ENCODE measurements at regions not wholly inside any gene's neighbourhood (a gene's known extent, or its start where the extent isn't known, plus 50 kb on each side); places are given as distances from the start of the nearest gene placed in this dataset.
"Not testable (repeated sequence)": the region's sequence is repeated elsewhere in the genome, so short reads cannot be mapped to it uniquely, and the experiment has no call there.

DNA sequence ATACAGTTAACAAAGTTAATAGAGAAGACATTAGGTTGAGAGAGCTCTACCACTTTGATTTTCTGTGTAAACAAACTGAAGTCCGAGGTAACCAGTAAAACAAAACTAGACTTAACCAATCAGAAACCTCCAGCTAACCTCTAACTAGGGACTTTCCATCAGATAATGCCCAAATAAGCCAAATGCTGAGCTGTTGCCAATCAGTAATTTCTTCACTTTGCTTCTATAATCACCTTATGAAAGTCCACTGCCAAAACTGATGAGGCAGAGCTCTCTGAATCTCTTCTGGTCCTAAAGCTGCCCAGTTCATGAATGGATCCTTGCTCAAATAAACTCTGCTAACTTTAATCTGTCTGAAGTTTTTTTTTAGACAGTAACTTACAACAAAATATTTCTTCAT lies 448.0 kb upstream of the NECTIN3 start:
- no peak for DNase-seq (ENCODE audit: low spot score)

DNA sequence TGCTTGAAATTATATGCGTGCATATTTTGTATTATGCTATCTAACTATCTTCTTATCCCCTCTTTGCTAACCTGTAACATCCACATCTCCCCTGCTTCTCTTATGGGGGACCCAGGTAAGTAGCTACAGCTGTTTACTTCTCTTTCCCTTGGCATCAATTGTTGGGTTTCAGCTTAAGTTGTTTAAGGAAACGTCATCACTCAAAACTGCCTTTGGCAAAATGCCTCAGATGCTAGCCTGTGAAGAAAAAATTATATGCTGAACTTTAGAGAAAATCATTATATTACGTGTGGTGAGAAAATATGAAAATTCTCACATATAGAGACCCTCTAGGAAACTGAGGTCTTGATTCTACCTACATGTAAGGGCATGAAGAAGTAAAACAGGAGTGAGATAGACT lies 447.0 kb upstream of the NECTIN3 start:
- no peak for DNase-seq (ENCODE audit: low spot score)

- DNase-seq (ENCODE audit: low spot score): no peak
Observed at GRCh38 chr3:110625201-110625747, 446.3 kb upstream of the NECTIN3 start.

- not testable (repeated sequence) for DNase-seq (ENCODE audit: low spot score)
Observed at GRCh38 chr3:110626652-110627111, 444.9 kb upstream of the NECTIN3 start.

DNA sequence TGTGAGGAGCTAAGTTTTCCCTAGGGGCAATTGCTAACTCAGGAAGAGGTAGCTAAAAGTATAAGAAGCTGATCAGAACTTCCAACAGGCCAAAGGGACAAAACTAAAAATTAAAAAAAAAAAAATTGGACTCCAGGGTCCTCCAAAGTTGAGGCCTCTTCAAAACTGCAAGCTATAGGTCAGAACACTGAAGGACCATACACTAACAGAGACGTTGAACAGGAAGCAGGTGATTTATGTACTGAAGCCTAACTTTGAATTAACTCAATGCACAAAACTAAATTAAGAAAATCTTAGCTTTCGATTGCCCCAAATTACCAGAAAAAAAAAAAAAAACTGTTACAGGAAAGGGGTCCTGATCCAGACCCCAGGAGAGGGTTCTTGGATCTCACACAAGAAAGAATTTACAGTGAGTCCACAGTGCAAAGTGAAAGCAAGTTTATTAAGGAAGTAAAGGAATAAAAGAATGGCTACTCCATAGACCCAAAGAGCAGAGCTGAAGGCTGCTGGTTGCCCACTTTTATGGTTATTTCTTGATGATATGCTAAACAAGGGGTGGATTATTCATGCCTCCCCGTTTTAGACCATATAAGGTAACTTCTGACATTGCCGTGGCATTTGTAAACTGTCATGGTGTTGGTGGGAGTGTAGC lies 442.8 kb upstream of the NECTIN3 start:
- no peak for DNase-seq (ENCODE audit: low spot score)

GRCh38 chr3:110629917-110630316 lies 441.7 kb upstream of the NECTIN3 start:
- DNase-seq (ENCODE audit: low spot score): no peak

GRCh38 chr3:110644203-110644602 lies 427.4 kb upstream of the NECTIN3 start:
- DNase-seq (ENCODE audit: low spot score): no peak

GRCh38 chr3:110646055-110646454 lies 425.6 kb upstream of the NECTIN3 start:
- DNase-seq (ENCODE audit: low spot score): no peak

GRCh38 chr3:110646496-110646895 lies 425.1 kb upstream of the NECTIN3 start:
- no peak for DNase-seq (ENCODE audit: low spot score)

- no peak for DNase-seq (ENCODE audit: low spot score)
Observed at GRCh38 chr3:110647586-110647985, 424.0 kb upstream of the NECTIN3 start.

DNA sequence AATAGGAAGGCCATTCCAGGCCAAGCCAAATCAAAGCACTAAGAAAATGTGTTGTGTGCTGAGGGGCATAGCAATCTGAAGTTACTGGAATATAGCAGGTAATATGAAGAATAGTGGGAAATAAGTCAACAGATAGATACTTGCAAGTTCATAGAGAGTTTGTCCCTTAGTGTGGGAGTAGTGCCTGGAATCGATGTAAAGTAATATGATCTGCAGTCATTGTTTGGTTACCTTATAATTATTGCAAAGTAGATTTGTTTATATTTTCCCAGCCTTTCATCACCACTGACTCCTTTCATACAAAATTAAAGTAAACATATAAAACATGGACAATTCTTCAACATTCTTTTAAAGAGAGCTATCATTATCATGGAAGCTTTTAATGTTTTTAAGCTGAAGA lies 420.9 kb upstream of the NECTIN3 start:
- DNase-seq (ENCODE audit: low spot score): no peak

GRCh38 chr3:110654843-110655502 lies 416.6 kb upstream of the NECTIN3 start:
- no peak for DNase-seq (ENCODE audit: low spot score)

DNA sequence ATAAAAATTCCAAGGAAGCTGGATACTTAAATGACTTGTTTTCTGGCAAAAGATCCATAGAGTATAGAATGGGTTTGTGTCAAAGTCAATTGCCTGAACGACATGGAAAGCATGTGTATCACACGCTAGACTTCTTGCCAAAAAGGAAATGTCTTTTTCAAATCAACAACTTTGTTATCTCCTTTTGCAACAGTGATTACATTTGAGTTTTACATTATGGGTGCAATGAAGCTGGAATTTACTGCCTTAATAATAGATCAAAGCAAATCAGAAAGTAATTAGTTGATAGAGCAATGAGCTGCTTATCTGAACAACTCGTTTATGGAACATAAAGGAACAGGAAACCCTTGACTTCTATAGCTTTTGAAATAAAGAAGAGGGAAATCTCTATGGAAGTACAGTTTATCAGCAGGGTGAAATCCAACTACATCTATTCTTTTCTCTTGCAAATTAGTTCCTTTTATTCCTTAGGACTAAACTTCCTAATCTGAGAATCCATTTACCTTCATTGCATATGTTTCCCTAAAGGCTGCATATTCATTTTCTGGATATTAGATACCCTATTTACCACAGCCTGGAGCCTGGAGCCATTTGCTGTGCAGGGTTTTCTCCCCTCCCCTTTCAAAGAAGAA lies 415.1 kb upstream of the NECTIN3 start:
- no peak for DNase-seq (ENCODE audit: low spot score)

DNA sequence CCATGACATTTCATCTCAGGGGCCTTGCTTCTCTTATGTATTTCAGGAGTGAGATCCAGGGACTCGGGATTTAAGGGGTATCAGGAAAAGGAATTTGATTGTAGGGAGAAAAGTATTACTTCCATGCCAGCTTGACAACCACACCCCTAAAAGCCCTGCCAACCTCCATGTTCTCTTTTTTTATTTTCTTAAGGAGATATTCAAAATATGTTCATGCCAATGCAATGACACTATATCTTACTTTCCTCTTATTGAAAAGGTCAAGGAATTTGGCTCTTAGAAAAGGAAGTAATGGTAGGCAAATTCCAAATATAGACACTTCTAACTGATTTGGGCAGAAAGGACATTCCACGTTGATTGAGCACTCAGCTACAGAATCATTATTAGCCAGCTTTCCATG lies 407.5 kb upstream of the NECTIN3 start:
- DNase-seq (ENCODE audit: low spot score): peak; percentile 11

GRCh38 chr3:110666495-110666894 lies 405.1 kb upstream of the NECTIN3 start:
- no peak for DNase-seq (ENCODE audit: low spot score)

- no peak for DNase-seq (ENCODE audit: low spot score)
Observed at GRCh38 chr3:110667216-110667615, 404.4 kb upstream of the NECTIN3 start.

GRCh38 chr3:110670407-110670806 lies 401.2 kb upstream of the NECTIN3 start:
- DNase-seq (ENCODE audit: low spot score): no peak

- DNase-seq (ENCODE audit: low spot score): no peak
Observed at GRCh38 chr3:110677506-110677905, 394.1 kb upstream of the NECTIN3 start.

DNA sequence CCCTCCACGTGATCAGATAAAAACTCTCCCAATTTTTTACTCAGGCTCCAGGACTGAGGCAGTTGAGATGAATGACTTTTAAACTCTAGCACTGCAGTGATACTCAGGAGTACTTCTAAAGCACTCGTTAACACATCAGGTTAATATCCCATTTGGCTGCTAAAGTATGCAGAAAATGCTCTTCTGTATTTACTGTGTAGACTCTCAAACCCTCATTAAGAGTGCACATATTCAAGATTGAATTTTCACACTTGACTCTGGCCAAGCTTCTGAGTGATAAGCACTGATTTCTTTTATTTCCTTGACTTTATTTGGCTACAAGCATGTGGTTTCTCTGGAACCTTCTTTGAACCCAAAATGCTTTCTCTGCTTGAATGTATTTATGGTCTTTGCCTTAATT lies 392.3 kb upstream of the NECTIN3 start:
- no peak for DNase-seq (ENCODE audit: low spot score)

GRCh38 chr3:110680450-110680849 lies 391.2 kb upstream of the NECTIN3 start:
- DNase-seq (ENCODE audit: low spot score): no peak

DNA sequence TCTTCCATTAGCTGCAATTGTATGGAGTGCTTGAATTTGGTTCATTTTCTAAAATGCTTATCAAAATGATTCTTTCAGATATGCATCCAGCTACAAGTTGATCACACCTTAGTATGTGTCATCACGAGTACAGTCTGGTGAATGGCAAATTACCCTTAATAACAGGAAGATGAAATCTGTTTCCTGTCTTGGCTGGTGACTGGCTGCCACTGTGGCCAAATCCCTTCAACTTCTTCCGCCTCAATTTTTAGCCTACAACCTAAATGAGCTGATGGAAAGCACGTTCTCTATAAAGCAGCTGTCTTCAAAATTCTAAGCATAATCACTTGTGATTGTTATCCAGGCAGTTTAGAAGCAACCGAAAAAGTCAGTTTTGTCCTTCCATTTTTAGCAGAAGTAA lies 387.1 kb upstream of the NECTIN3 start:
- DNase-seq (ENCODE audit: low spot score): no peak

DNA sequence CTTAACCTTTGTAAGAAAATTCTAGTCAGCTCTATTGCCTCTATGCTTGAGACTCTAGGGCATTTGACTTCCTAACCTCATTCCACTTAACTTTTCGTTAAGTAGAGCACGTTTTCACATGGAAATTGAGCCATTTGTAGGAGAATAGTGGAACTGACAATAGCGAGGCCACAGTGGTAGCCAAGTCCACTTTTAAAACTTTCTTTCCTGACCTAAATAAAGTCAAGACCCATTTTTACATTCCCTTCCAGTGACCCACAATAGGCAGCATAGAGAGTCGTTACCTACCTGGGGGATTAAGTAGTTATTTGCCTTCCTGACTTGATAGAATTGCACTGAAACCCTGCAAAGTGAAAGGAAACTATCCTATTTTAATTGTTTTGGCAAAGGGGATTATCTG lies 386.0 kb upstream of the NECTIN3 start:
- no peak for DNase-seq (ENCODE audit: low spot score)

GRCh38 chr3:110686701-110687100 lies 384.9 kb upstream of the NECTIN3 start:
- no peak for DNase-seq (ENCODE audit: low spot score)
